ENCODE measurements at regions not wholly inside any gene's neighbourhood (a gene's known extent, or its start where the extent isn't known, plus 50 kb on each side); places are given as distances from the start of the nearest gene placed in this dataset.

DNA sequence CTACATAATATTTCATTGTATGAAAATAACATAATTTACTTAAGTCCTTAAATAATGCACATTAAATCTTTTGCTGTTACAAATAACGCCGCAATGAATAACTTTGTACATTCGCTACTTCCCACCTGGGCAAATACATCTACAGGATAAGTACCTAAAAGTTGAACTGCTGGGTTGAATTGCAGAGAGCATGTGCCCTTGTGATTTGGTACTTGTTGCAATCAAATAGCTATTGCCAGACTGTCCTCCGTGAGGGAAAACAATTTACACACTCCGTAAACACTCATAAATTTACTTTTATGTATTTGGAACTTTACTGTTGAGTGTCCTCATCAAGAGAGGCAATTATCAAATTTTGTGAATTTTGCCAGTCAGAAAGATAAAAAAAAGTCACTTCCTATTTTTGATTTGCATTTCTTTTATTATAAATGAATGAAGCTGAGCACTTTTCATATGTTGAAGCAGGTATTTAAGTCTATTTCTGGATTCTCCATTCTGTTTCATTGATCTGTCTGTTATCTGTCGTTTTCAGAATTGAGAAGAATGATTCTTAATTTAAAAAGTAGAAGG lies 140.8 kb upstream of the SERTAD2 start:
- TF ChIP-seq, protein P1, sequence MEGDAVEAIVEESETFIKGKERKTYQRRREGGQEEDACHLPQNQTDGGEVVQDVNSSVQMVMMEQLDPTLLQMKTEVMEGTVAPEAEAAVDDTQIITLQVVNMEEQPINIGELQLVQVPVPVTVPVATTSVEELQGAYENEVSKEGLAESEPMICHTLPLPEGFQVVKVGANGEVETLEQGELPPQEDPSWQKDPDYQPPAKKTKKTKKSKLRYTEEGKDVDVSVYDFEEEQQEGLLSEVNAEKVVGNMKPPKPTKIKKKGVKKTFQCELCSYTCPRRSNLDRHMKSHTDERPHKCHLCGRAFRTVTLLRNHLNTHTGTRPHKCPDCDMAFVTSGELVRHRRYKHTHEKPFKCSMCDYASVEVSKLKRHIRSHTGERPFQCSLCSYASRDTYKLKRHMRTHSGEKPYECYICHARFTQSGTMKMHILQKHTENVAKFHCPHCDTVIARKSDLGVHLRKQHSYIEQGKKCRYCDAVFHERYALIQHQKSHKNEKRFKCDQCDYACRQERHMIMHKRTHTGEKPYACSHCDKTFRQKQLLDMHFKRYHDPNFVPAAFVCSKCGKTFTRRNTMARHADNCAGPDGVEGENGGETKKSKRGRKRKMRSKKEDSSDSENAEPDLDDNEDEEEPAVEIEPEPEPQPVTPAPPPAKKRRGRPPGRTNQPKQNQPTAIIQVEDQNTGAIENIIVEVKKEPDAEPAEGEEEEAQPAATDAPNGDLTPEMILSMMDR (IDR thresholded peaks at IDR 0.05): no peak
- TF ChIP-seq POLR2A (IDR thresholded peaks at IDR 0.05): no peak
